Keratinocyte (primary cell): ENCODE measurements at regions not wholly inside any gene's neighbourhood (a gene's known extent, or its start where the extent isn't known, plus 50 kb on each side); places are given as distances from the start of the nearest gene placed in this dataset.

Experiments used
- EZH2 ChIP-seq: IDR thresholded peaks from one replicate; pipeline ENCODE4 v1.6.1; 2012; ENCODE audit warnings: inconsistent platforms, mild to moderate bottlenecking, low read length, moderate library complexity
- TF ChIP-seq, protein P1 (sequence below), 3 experiments: IDR thresholded peaks in 1 of 3; conservative IDR thresholded peaks in 1 of 3; optimal IDR thresholded peaks in 1 of 3; 2 replicates in 2 of 3; 3 replicates in 1 of 3; pipeline versions ENCODE3 to v1.5.1; 2011; ENCODE audit warnings: low read length in 3 of 3, mild to moderate bottlenecking in 3 of 3, moderate library complexity in 2 of 3, control low read depth in 1 of 3, inconsistent platforms in 1 of 3; ENCODE audit not compliant: insufficient read depth in 2 of 3; ENCODE audit errors: extremely low read depth in 1 of 3

GRCh38 chr14:42187846-42188245, 581.2 kb downstream of the LRFN5 start:
- TF ChIP-seq EZH2 = no peak
- TF ChIP-seq, protein P1, sequence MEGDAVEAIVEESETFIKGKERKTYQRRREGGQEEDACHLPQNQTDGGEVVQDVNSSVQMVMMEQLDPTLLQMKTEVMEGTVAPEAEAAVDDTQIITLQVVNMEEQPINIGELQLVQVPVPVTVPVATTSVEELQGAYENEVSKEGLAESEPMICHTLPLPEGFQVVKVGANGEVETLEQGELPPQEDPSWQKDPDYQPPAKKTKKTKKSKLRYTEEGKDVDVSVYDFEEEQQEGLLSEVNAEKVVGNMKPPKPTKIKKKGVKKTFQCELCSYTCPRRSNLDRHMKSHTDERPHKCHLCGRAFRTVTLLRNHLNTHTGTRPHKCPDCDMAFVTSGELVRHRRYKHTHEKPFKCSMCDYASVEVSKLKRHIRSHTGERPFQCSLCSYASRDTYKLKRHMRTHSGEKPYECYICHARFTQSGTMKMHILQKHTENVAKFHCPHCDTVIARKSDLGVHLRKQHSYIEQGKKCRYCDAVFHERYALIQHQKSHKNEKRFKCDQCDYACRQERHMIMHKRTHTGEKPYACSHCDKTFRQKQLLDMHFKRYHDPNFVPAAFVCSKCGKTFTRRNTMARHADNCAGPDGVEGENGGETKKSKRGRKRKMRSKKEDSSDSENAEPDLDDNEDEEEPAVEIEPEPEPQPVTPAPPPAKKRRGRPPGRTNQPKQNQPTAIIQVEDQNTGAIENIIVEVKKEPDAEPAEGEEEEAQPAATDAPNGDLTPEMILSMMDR (optimal IDR thresholded peaks at IDR 0.05 in 1 of 3, IDR thresholded peaks at IDR 0.05 in 1 of 3, conservative IDR thresholded peaks at IDR 0.05 in 1 of 3; ENCODE audit: extremely low read depth in 1 of 3, insufficient read depth in 2 of 3, low read length in 3 of 3) = no peak
